ENCODE measurements at regions not wholly inside any gene's neighbourhood (a gene's known extent, or its start where the extent isn't known, plus 50 kb on each side); places are given as distances from the start of the nearest gene placed in this dataset.

DNA sequence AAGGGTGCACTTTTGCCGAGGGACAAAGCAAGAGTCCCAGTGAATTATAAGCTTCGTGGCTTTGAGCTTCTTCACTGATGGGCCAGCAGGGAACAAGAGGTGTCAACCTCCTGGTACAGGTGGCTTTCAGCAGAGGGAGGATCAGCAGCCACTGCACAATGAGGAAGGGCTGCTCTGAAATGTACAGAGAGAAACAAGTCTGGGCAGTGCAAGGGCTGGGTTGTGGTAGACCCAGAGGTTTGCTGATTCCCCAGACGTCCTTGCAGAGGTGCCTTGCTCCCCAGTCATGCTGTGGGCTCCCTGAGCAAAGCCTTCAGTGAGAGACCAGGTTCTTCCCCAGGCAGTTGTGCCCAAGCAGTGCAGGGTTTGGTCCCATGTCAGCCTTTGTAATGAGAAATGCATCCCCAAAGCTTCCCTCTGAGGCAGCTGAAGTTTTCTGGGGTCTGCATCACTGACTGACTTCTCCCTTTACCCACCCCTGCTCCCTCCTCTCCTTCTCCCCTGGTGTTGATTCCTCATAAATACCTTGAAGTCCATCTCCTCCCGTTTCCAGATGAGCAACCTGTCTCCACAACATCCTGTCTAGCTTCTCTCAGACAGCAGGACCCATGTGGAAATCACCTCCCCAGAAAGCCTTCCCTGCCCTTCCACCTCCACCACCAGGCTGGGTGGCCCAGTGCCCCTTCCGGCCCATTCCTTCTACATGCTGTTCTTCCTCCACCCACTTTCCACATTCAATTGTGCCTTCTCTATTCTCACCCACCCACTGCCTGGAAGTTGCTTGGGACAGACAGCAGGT lies 599.6 kb upstream of the ADAMTS16 start (continued):
- TF ChIP-seq SP7 (tag by site-specific recombination; IDR thresholded peaks at IDR 0.05) = no peak
- no peak for TF ChIP-seq ZNF776 (tag by site-specific recombination; IDR thresholded peaks at IDR 0.05; ENCODE audit: borderline replicate concordance)
- TF ChIP-seq ZNF514 (tag by site-specific recombination; IDR thresholded peaks at IDR 0.05) = no peak

DNA sequence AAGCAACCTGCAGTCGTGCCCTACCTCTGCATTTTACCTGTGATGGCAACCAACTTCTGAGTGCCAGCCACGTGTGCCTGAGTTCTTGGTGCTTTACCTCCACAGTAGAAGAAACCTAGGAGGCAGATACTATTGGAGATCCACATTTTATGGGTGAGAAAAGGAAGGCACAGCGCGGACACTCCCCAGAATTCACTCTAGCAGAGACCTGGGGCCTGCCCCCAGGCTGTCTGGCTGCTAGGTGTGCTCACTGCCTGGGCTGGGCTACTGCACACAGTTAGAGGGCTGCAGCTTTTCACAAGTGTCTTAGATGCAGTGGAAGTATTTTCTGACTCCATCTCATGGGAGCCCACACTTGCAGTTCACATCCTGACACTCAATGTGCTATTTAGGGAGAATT lies 598.8 kb upstream of the ADAMTS16 start:
- Histone ChIP-seq H3K27ac (ENCODE audit: extremely low read depth, low read depth, low read length) (no peak overlapping the region), H3K9me3 (ENCODE audit: control insufficient read depth, insufficient read depth, low read depth, low read length) (no peaks in the 10 kb centered on the region), H3K4me3 (ENCODE audit: low read depth, low read length) (no peak overlapping the region), H3K4me1 (ENCODE audit: control insufficient read depth, insufficient read depth, low read length) (no peaks in the 10 kb centered on the region), H3K36me3 (ENCODE audit: control insufficient read depth in 2 of 2, insufficient read depth in 1 of 2, low read length in 2 of 2) (no peaks in the 10 kb centered on the region)
- no peak for TF ChIP-seq GLIS2 (tag by site-specific recombination; IDR thresholded peaks at IDR 0.05)
- ChIA-PET CTCF (no interaction called here), POLR2A (no interaction called here)

DNA sequence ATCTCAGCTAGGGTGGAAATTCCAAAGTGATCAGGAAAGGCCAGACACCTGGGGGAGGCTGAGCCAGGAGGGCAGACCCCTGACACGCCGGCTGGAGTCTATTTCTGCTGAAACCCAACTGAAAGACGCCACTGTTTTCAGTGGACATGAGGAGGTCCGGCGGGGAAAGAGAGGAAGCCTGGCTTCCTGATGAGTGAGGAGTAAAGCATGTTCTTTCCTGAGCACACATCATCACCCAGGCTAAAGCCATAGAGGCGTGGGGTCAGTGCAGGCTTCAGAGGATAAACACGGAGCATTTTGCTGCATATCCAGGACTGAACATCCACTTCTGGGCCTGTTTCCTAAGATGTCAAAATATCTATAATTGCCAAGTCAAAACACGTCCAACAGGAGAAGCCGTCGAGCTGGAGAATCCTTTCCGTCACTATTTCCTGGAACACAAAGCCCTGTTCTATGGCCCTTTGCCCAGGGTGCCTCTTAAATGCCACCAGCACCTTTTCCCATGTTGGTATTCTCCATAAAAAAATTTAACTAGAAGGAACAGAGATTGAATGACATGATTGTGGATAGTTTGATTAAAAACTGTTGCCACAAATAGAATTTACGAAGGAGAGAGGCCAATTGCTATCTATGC lies 597.9 kb upstream of the ADAMTS16 start:
- H3K4me3 ChIP-seq (ENCODE audit: low read depth, low read length) = no peak overlapping the region
- ChIA-PET CTCF (no interaction called here), POLR2A (no interaction called here)
- H3K9me3 ChIP-seq (ENCODE audit: control insufficient read depth, insufficient read depth, low read depth, low read length) = no peaks in the 10 kb centered on the region
- TF ChIP-seq ZNF174 (tag by site-specific recombination; IDR thresholded peaks at IDR 0.05) (no peak), ZNF211 (tag by site-specific recombination; IDR thresholded peaks at IDR 0.05; ENCODE audit: low read depth) (no peak), WT1 (tag by site-specific recombination; IDR thresholded peaks at IDR 0.05) (no peak), IKZF3 (tag by site-specific recombination; IDR thresholded peaks at IDR 0.05) (no peak), ZNF777 (tag by site-specific recombination; IDR thresholded peaks at IDR 0.05; ENCODE audit: borderline replicate concordance) (no peak), BCL11A (tag by site-specific recombination; IDR thresholded peaks at IDR 0.05; ENCODE audit: low read depth) (no peak), ZNF214 (tag by site-specific recombination; IDR thresholded peaks at IDR 0.05; ENCODE audit: borderline replicate concordance) (no peak), ZNF394 (tag by site-specific recombination; IDR thresholded peaks at IDR 0.05; ENCODE audit: borderline replicate concordance) (no peak), ZNF146 (tag by site-specific recombination; IDR thresholded peaks at IDR 0.05) (no peak), ZNF571 (tag by site-specific recombination; IDR thresholded peaks at IDR 0.05) (no peak), HOXA7 (CRISPR knock-in tag; IDR thresholded peaks at IDR 0.05; ENCODE audit: borderline replicate concordance) (no peak), ZBTB17 (tag by site-specific recombination; IDR thresholded peaks at IDR 0.05) (no peak), ZNF311 (tag by site-specific recombination; IDR thresholded peaks at IDR 0.05; ENCODE audit: borderline replicate concordance) (no peak), ZNF747 (tag by site-specific recombination; IDR thresholded peaks at IDR 0.05) (no peak), ZNF670 (tag by site-specific recombination; IDR thresholded peaks at IDR 0.05; ENCODE audit: low read depth) (no peak)
- TF ChIP-seq, protein P1, sequence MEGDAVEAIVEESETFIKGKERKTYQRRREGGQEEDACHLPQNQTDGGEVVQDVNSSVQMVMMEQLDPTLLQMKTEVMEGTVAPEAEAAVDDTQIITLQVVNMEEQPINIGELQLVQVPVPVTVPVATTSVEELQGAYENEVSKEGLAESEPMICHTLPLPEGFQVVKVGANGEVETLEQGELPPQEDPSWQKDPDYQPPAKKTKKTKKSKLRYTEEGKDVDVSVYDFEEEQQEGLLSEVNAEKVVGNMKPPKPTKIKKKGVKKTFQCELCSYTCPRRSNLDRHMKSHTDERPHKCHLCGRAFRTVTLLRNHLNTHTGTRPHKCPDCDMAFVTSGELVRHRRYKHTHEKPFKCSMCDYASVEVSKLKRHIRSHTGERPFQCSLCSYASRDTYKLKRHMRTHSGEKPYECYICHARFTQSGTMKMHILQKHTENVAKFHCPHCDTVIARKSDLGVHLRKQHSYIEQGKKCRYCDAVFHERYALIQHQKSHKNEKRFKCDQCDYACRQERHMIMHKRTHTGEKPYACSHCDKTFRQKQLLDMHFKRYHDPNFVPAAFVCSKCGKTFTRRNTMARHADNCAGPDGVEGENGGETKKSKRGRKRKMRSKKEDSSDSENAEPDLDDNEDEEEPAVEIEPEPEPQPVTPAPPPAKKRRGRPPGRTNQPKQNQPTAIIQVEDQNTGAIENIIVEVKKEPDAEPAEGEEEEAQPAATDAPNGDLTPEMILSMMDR (tag by site-specific recombination; IDR thresholded peaks at IDR 0.05) = no peak
- TF ChIP-seq, protein P2, sequence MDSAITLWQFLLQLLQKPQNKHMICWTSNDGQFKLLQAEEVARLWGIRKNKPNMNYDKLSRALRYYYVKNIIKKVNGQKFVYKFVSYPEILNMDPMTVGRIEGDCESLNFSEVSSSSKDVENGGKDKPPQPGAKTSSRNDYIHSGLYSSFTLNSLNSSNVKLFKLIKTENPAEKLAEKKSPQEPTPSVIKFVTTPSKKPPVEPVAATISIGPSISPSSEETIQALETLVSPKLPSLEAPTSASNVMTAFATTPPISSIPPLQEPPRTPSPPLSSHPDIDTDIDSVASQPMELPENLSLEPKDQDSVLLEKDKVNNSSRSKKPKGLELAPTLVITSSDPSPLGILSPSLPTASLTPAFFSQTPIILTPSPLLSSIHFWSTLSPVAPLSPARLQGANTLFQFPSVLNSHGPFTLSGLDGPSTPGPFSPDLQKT (IDR thresholded peaks at IDR 0.05; ENCODE audit: borderline replicate concordance, low read depth, low read length) = no peak
- TF ChIP-seq, protein P3, sequence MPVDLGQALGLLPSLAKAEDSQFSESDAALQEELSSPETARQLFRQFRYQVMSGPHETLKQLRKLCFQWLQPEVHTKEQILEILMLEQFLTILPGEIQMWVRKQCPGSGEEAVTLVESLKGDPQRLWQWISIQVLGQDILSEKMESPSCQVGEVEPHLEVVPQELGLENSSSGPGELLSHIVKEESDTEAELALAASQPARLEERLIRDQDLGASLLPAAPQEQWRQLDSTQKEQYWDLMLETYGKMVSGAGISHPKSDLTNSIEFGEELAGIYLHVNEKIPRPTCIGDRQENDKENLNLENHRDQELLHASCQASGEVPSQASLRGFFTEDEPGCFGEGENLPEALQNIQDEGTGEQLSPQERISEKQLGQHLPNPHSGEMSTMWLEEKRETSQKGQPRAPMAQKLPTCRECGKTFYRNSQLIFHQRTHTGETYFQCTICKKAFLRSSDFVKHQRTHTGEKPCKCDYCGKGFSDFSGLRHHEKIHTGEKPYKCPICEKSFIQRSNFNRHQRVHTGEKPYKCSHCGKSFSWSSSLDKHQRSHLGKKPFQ (tag by site-specific recombination; IDR thresholded peaks at IDR 0.05) = no peak
- no peaks in the 10 kb centered on the region for H3K36me3 ChIP-seq (ENCODE audit: control insufficient read depth in 2 of 2, insufficient read depth in 1 of 2, low read length in 2 of 2)
- no peaks in the 10 kb centered on the region for H3K4me1 ChIP-seq (ENCODE audit: control insufficient read depth, insufficient read depth, low read length)
- H3K27ac ChIP-seq (ENCODE audit: extremely low read depth, low read depth, low read length) = no peak overlapping the region
